Progenitor cell of endocrine pancreas (in vitro differentiated cells): ENCODE measurements at regions not wholly inside any gene's neighbourhood (a gene's known extent, or its start where the extent isn't known, plus 50 kb on each side); places are given as distances from the start of the nearest gene placed in this dataset.

Experiments
- DNase-seq: peaks from one replicate; pipeline ENCODE4 v3.0.0; 2021; ENCODE audit warnings: low spot score; ENCODE audit not compliant: unreplicated experiment
- H3K27ac Mint-ChIP-seq: 2 replicates; pipeline ENCODE4 v1.8.0; 2021; ENCODE audit warnings: mild to moderate bottlenecking, moderate library complexity, mixed read lengths
- H3K27me3 Mint-ChIP-seq: 2 replicates; pipeline ENCODE4 v1.8.0; 2021; ENCODE audit warnings: mixed read lengths
- H3K36me3 Mint-ChIP-seq: 2 replicates; pipeline ENCODE4 v1.8.0; 2022; ENCODE audit warnings: mixed read lengths; ENCODE audit not compliant: insufficient read depth
- H3K4me1 Mint-ChIP-seq: 2 replicates; pipeline ENCODE4 v1.8.0; 2021; ENCODE audit warnings: low read depth, mixed read lengths
- H3K4me3 Mint-ChIP-seq: 2 replicates; pipeline ENCODE4 v1.8.0; 2021; ENCODE audit warnings: low read depth, mild to moderate bottlenecking, moderate library complexity, mixed read lengths
- H3K9me3 Mint-ChIP-seq: 2 replicates; pipeline ENCODE4 v1.8.0; 2021; ENCODE audit warnings: low read depth, mixed read lengths
- TF ChIP-seq, protein P1 (sequence below): fragments of 200-600 bp; sonication (generic); IDR thresholded peaks from one replicate; pipeline ENCODE4 v1.5.0; 2021; ENCODE audit warnings: antibody characterized with exemption, mild to moderate bottlenecking; ENCODE audit not compliant: unreplicated experiment

DNA sequence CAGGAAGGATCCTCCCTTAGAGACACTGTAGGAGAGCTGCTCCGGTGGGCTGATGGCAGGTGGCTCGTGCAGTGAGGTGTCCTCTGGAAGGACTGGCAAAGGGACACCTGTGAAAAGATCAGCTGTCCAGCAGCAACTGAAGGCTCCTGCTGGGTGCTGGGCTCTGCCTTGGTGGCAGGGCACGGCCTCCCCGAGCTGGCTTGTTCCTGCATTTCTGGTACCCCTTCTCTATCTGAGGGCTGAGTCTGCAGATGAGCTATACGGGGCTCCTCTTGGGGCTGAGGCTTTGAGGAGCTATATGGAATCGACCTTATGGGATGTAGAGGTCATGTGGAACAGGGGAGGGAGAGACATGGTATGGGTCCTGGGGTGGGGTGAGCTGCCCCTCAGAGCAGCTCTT, 875.8 kb downstream of the BRD1 start:
- Mint-ChIP-seq H3K4me3 (no peak overlapping the region), H3K27me3 (peaks cover 26% of the 10 kb centered on the region), H3K27ac (no peak overlapping the region), H3K4me1 (no peaks in the 10 kb centered on the region), H3K36me3 (no peaks in the 10 kb centered on the region), H3K9me3 (no peaks in the 10 kb centered on the region)
- DNase-seq, result no peak
- TF ChIP-seq, protein P1, sequence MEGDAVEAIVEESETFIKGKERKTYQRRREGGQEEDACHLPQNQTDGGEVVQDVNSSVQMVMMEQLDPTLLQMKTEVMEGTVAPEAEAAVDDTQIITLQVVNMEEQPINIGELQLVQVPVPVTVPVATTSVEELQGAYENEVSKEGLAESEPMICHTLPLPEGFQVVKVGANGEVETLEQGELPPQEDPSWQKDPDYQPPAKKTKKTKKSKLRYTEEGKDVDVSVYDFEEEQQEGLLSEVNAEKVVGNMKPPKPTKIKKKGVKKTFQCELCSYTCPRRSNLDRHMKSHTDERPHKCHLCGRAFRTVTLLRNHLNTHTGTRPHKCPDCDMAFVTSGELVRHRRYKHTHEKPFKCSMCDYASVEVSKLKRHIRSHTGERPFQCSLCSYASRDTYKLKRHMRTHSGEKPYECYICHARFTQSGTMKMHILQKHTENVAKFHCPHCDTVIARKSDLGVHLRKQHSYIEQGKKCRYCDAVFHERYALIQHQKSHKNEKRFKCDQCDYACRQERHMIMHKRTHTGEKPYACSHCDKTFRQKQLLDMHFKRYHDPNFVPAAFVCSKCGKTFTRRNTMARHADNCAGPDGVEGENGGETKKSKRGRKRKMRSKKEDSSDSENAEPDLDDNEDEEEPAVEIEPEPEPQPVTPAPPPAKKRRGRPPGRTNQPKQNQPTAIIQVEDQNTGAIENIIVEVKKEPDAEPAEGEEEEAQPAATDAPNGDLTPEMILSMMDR, result no peak

DNA sequence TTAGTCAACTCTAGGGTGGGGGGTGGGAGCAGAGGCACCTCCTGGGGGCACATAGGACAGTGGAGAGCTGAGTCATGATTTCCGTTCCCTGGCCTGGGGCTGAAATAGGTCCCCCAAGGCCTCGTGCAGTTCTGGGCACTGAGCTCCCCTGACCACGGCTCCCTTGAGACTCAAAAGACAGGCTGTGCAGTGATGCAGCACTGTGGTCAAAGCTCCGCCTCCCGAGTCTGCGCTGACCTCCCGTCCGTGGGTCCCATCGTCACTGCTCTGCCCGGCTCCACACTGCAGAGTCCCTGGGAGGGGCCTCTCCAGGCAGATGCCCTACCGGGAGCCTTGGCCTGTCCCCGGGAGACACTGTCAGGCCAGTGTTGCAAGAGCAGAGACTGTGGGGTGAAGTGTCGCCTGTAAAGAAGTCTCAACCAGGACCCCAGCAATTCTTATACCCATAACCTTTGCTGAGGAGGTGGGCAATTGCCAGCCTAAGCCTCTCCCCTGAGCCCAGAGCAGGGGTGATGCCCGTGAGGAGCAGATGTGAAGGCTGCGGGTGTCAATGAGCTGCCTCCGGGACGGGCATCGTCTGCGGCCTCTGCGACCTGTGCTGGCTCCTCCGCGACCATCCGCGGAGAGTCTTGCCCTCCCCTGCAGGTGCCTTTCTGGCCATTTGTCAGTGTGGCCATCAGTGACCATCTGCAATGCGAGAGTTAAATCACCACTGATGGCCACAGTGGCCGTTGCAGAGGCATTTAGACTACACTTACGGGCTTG, 877.3 kb downstream of the BRD1 start:
- H3K27ac Mint-ChIP-seq, result no peak overlapping the region
- H3K36me3 Mint-ChIP-seq, result no peaks in the 10 kb centered on the region
- no peak for DNase-seq
- H3K4me1 Mint-ChIP-seq, result no peaks in the 10 kb centered on the region
- no peaks in the 10 kb centered on the region for H3K9me3 Mint-ChIP-seq
- TF ChIP-seq, protein P1, result no peak
- peaks cover 22% of the 10 kb centered on the region for H3K27me3 Mint-ChIP-seq
- no peak overlapping the region for H3K4me3 Mint-ChIP-seq

DNA sequence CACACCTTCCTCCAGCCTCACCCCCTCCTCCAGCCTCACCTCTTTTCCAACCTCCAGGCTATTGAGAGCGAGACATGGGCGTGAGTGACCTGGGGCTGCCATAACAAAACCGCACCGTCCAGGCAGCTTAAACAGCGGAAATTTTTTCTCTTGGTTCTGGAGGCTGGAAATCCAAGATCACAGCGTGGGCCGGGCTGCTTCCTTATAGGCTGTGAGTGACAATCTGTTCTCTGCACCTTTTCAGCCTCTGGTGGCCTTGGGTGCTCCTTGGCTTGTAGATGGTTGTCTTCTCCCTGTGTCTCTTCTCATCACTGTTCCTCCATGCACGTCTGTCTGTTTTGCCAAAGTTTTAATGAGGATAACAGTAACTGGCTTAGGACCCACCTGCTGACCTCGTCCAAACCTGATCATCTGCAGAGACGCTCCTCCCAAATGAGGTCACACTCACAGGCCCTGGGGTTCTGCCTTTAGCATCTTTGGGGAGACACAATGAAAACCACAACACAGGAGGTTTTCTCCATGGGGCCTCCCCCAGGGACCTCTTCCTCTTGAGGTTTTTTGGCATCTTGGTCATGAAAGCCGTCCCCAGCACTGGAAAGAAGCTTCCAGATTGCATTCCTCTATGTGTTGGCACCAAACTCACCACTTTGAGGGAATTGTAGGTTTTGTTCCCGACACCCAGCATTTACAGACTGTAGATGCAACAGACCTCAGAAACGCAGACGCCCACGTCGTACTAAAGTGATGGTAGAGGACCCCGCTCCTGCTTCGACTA, 878.1 kb downstream of the BRD1 start:
- peaks cover 22% of the 10 kb centered on the region for H3K27me3 Mint-ChIP-seq

DNA sequence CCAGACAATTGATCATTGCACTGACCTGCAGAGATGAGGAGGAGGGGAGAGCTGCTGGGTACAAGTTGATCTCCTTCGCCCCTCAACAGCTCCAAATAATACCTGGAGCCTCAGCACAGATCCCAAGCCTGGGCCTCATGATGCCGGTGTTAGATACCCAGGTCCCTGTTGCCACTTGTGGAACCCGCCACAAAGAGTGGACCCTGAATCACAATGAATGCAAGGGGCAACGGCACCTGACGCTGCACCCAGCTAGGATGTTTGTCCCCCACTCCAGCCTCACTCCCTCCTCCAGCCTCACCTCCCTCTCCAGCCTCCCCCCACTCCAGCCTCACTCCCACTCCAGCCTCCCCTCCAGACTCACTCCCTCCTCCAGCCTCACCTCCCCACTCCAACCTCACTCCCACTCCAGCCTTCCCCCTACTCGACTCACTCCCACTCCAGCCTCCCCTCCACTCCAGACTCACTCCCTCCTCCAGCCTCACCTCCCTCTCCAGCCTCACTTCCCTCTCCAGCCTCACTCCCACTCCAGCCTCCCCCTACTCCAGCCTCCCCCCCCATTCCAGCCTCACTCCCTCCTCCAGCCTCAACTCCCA, 879.0 kb downstream of the BRD1 start:
- H3K27ac Mint-ChIP-seq, result no peak overlapping the region
- no peak overlapping the region for H3K4me3 Mint-ChIP-seq
- H3K4me1 Mint-ChIP-seq, result peaks cover under 1% of the 10 kb centered on the region
- H3K36me3 Mint-ChIP-seq, result no peaks in the 10 kb centered on the region
- no peaks in the 10 kb centered on the region for H3K9me3 Mint-ChIP-seq
- TF ChIP-seq, protein P1, result no peak
- DNase-seq, result no peak
- H3K27me3 Mint-ChIP-seq, result peaks cover 21% of the 10 kb centered on the region

More for the DNA sequence above, 878.1 kb downstream of the BRD1 start:
- Mint-ChIP-seq H3K9me3 (no peaks in the 10 kb centered on the region), H3K4me3 (no peak overlapping the region), H3K27ac (no peak overlapping the region), H3K36me3 (no peaks in the 10 kb centered on the region), H3K4me1 (no peaks in the 10 kb centered on the region)
- TF ChIP-seq, protein P1, result no peak
- DNase-seq, result no peak

DNA sequence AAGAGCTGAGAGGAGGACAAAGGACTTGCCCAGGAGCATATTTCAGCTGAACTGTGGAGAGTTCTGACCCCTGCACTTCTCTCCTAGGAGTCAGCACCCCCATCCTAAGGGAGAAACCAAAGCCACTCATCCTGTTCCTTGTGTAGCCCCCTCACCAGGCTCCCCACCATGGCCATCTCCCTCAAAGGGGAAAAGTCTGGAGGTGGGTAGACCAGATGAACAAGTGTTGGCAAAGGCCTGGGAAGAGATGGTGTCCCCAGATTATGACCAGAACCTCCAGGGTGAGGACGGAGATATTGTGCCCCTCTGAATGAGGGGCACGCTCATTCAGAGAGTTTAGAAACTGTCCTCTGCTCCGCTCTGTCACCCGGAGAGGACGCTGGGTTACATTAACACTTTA, 880.0 kb downstream of the BRD1 start:
- no peaks in the 10 kb centered on the region for H3K9me3 Mint-ChIP-seq
- H3K4me3 Mint-ChIP-seq, result no peak overlapping the region
- no peak for DNase-seq
- peaks cover 17% of the 10 kb centered on the region for H3K27me3 Mint-ChIP-seq
- TF ChIP-seq, protein P1, result no peak
- no peak overlapping the region for H3K27ac Mint-ChIP-seq
- no peaks in the 10 kb centered on the region for H3K36me3 Mint-ChIP-seq
- H3K4me1 Mint-ChIP-seq, result peaks cover 3% of the 10 kb centered on the region
